HG03558 (cell line): ENCODE measurements at regions not wholly inside any gene's neighbourhood (a gene's known extent, or its start where the extent isn't known, plus 50 kb on each side); places are given as distances from the start of the nearest gene placed in this dataset.

Experiments used
- ATAC-seq: cut with Tn5 transposase; IDR thresholded peaks from one replicate; pipeline ENCODE4 v1.9.1; 2021; ENCODE audit warnings: moderate number of reproducible peaks; ENCODE audit not compliant: unreplicated experiment; ENCODE audit errors: extremely low read depth

DNA sequence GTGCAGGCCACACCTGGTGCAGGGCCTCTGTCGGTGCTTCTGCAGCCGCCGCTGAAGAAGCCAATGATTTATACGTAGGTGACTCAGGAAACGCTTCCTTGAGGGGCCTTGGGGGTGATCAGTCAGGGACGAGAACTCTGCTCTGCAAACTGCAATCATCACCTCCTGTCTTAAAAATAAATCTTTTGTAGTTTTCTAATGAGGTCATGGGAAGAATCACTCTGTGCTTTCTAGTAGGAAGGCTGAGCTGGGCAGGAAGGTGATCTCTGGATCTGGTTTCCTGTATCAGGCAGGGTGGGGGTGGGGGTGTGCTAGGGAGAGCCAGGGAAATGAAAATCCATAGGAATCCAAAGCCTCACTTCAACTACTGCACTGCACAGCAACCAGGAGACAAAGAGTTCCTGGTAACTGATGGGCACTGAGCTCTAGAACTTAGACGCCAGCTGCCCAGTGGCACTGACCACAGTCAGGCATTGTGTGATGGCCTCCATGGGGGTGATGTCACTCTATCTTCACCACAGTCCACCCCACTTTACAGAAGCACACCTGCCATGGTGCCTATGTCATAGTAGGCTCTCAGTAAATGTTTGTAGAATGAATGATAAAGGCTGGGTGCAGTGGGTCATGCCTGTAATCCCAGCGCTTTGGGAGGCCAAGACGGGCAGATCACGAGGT is 292.4 kb upstream of the PWP1 start:
- no peak for ATAC-seq

- ATAC-seq, result no peak
These were observed 290.9 kb upstream of the PWP1 start for GRCh38 chr12:107394693-107395092.

- no peak for ATAC-seq
These were observed 289.8 kb upstream of the PWP1 start for GRCh38 chr12:107395817-107396216.

GRCh38 chr12:107396991-107397390 is 288.6 kb upstream of the PWP1 start:
- ATAC-seq, result no peak

DNA sequence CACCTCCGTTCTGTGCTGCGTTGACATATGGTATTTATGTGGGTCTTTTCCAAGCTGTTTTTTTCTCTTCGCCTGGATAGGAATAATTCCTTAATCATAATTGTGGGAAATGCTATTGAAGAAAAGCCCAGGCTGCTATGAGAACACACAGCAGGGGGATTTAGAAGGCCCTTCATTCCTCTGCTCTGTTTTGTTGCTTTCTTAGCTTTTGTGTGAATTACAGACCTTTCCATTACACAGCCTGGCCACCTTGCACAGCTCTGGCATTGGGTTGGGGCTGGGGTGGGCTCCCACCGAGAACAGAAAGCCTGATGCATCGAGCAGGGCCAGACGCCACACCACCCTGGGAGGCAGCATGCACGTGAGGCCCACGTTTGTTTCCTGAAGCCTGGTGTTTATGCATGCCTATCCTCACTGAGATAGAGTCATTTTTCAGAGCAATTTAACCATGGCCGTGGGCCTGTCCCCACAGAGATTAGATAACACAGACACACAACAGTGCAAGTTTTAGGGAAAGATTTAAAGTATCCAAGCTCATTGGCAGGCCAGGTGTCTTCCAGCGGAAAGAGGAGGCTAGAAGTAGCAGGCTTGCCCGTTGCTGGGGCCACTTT is 287.6 kb upstream of the PWP1 start:
- no peak for ATAC-seq

DNA sequence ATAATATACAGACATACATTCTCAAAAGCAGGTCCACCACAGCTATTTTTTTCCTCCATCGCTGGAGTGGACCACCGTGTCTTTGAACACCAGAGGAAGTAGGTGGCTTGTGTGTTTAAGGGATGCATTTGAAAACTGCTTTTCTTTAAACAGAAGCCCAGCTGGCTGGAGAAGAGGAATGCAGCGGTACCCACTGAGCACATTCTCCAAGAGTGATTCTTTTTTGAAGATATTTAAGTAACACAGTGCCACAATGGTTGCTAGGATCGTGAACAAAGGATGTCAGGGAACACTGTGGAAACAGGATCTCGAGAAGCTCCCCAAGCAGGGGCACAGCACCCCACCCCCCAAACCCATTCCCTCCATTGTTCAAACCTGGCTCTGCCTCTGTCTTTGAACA is 286.6 kb upstream of the PWP1 start:
- ATAC-seq, result no peak

- no peak for ATAC-seq
These were observed 284.7 kb upstream of the PWP1 start for GRCh38 chr12:107400686-107401447.

DNA sequence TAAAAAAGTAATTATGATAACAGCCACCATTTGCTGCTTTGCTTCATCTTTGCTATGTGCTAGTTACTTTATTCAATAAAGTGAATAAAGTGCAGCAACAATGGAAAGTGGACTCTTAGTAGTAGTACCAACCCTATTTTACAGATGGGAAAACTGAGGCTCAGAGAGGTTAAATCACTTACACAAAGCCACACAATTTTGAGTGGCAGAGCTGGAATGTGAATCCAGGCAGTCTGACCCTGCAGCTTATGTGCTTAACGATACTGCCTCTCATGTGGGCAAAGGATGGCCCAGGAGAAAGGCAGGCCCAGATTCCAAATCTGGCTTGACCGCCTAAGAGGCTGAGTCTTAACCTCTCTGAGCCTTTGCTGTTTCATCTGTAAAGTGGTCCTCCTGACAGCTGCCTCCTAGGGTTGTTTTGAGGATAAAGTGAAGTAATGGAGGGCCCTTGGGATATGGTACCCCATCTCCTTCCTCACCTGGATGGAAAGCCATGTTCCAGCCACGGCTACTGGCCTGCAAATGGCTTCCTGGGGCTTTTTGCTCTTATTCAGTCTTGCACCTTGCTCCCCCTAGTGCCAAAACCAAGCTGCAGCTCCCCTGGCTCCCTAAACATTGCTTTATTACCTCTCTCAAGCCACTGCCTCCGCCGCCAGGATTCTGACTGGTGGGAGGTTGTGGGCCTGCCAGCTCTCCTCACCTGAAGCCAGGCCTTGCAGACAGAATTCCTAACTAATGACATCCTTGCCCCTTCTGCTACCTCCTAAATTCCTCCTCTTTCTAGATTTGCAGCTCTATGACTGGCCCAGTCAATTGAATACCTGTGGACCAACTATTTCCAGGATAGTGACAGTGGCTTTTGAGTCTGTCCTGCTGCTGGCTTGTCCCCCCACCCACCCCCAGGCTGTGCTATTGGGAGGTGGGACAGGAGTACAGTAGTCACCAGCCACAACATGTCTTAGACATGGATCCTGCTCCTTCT is 283.3 kb upstream of the PWP1 start:
- no peak for ATAC-seq

- ATAC-seq, result no peak
These were observed 280.6 kb upstream of the PWP1 start for GRCh38 chr12:107404981-107405380.

DNA sequence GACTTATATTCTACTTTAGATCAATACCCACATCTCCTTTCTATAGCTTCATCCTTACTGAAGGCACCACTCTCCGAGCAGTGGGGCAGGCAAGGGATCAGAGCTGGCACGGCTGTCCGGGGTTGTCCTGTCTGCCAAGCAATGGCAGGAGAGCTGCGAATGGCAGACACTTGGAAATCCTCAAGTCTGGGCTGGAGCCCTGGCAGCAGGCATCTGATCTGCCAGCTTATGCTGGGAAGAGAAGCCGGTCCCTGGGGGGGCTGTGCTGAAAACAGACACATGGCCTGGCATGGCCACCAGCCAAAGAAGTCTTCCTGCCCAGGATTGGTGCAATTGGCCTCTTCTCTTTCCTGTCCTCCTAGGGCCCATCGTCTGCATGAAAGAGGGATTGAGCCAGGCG is 280.2 kb upstream of the PWP1 start:
- ATAC-seq, result no peak

GRCh38 chr12:107406932-107407331 is 278.7 kb upstream of the PWP1 start:
- ATAC-seq, result no peak

DNA sequence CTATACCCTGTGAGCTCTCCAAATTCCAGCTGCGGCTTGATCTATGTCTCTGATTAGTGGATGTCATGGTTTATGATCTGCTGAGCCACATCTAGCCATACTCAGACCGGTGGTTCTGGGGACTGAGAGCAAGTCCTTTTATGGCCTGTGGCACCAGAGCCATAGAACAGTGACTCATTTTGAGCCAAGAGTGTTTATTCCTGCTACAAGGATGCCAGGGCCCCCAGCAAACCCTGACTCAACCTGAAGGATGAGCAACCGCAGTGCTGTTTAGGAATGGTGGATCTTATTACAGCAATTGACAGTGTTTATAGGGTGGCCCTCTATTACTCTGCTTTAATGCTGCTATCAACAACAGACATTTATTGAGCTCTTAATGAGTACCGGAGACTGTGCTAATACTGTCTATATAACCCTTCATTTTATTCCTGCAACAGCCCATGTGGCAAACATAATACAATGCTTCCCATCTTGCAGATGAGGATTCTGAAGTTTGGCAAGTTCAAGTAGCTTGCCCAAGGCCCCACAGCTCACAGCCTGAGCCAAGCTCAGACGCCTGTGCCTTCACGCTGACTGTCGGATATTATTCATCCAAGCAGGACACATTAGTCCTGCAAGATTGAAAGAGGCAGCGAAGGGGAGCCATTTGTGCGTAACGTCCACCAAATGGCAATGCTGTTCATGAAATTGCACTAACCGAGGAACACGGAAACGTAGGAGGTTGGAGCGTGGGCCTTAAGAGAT is 273.6 kb upstream of the PWP1 start:
- ATAC-seq, result no peak

- ATAC-seq, result no peak
These were observed 270.5 kb upstream of the PWP1 start for GRCh38 chr12:107415071-107415470.

DNA sequence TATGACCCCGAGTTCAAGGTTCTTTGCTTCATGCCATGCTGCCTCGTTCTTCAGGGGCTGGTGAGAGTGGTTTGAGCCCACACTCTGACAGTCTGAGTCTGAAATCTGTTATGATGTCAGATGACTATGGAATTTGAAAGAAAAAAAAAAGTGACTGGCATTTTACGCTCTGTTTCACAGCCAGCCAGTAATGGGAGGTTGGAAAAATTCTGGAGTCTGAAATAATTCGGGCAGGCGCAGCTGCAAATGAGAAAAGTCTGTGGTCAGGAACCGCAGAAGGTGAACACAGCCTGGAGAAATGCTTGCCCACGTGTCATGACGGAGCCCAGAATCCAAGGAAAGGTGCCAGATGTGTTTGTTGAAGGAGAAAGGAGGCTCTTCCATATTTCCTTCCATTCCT is 269.8 kb upstream of the PWP1 start:
- no peak for ATAC-seq

DNA sequence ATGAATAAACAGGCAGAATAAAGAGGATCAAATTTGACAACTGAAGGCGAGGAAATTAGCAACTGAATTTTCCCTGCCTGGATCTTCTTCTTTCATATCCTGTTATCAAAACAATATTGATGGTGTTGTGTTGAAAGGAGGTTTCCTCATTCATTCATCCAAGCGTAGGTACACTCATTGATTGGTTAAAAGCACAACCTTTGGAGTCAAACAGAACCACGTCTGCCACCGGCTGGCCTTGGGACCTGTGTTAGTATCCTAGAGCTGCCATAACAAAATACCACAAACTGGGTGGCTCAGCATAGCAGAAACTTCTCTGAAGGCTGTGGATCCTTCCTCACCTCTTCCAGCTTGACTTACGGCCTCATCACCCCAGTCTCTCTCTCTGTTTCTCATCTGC is 268.6 kb upstream of the PWP1 start:
- no peak for ATAC-seq

- no peak for ATAC-seq
These were observed 266.6 kb upstream of the PWP1 start for GRCh38 chr12:107418981-107419380.

DNA sequence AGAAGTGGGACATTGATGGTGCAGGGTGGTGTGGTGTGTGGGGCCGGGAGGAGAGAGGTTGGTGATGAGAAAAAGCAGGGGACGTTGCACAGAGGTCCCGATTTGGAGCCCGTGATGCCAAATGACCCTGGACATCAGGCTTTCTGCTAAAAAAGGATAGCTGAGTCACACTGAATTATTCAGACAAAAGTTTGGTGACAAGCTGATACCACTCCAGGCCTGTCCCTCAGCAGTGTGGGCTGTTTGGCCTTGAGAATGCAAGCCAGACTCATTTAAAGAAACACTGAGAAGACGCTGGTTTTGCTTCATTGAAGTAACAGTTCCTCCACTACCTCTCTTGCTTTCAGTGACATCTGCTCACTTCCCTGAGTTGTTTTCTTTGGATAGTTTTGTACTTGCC is 262.1 kb upstream of the PWP1 start:
- ATAC-seq, result no peak

DNA sequence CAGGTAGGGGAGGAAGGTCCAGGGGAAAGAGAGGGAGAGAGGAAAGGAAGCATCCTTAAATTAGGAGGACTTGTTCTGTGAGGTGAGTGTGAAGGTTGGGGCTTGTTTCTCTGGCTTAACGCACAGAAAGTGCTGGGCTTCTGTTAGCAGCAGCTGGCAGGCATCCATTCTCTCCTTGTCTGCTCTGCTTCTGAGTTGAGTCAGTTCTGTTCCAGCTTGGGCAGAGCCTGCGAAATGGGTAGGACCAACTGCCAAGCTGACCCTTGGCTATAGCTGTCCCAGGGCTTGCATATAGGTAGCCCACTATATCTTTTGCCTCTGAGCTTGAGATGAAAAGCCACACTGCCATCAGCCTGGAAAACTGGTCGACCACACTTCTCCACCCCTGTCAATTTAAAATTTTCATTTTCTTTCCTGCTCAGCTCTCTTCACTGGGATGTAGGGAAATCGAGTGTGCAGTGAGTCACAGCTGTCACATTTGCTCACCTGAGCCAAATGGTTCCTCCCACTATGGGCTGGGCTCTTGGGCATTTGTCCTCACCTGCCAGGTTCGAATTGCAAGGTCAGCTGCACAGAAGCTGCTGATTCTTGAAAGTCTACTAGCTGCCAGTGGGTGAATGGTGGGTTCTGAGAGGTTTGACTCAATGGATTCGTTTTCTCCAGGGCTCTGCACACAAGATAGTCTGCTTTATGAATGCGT is 256.4 kb upstream of the PWP1 start:
- ATAC-seq, result no peak

- no peak for ATAC-seq
These were observed 253.7 kb upstream of the PWP1 start for GRCh38 chr12:107431942-107432341.
